SIG-M5 (cell line): ENCODE measurements at regions not wholly inside any gene's neighbourhood (a gene's known extent, or its start where the extent isn't known, plus 50 kb on each side); places are given as distances from the start of the nearest gene placed in this dataset.
"Not testable (repeated sequence)": the region's sequence is repeated elsewhere in the genome, so short reads cannot be mapped to it uniquely, and the experiment has no call there.

Source experiments
- DNase-seq: peaks from one replicate; lab custom pipeline; 2025; lab: John Stamatoyannopoulos, UW

DNA sequence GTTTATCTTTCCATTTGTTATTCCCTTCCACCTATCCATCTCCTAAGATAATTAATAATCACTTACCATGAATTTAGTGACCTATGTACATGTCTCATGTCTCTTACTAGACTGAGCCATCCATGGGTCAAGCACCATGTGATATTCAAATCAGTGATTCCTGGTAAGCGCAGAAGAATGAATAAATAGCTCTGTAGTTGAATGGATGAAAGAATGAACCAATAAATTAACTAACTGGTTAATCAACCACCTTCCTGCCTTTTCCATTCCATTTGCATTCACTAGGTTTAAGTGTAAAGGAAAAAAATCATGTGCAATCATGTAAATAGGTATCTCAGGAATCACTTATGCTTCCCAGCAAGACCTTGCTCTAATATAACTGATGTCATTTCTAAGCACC lies 779.5 kb downstream of the NTRK3 start:
- DNase-seq, result no peak

DNA sequence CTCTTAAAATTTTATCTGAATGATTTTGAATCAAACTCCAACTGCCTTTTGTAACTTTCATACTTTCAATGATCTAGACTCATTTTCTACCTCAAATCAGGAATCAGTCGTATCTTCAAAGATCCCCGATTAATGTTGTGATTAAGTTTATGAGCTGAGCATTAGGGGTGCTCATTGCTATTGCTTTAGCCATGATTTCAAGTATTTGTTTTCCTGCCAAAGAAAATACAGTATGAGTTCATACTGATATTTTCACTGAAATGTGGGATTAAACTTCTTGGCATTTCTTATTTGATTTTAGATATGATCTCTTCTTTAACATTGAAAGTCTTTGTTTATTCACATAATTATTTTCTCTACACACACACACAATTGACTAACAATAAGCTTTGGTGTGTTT lies 785.6 kb downstream of the NTRK3 start:
- no peak for DNase-seq

DNA sequence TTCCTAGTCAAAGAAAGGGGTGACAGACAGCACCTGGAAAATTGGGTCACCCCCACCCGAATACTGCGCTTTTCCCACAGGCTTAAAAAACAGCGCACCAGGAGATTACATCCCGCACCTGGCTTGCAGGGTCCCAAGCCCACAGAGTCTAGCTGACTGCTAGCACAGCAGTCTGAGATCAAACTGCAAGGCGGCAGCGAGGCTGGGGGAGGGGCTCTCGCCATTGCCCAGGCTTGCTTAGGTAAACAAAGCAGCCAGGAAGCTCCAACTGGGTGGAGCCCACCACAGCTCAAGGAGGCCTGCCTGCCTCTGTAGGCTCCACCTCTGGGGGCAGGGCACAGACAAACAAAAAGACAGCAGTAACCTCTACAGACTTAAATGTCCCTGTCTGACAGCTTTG lies 792.6 kb downstream of the NTRK3 start:
- not testable (repeated sequence) for DNase-seq

DNA sequence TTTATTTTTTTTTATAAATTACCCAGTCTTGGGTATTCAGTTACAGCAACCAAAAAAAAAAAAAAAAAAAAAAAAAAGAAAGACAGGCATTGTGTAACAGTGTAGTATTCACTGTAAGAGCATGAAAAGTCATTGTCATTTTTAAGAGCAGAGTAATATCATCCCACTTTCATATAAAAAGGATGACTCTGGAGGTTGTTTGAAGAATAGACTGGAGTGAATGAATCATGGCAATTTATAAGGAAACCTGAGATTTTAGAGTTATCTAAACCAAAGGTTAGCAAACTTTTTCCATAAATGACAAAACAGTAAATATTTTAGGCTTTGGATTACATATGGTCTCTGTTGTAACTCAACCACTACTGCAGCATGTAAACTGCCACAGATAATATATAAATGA lies 794.9 kb downstream of the NTRK3 start:
- DNase-seq, result no peak

DNA sequence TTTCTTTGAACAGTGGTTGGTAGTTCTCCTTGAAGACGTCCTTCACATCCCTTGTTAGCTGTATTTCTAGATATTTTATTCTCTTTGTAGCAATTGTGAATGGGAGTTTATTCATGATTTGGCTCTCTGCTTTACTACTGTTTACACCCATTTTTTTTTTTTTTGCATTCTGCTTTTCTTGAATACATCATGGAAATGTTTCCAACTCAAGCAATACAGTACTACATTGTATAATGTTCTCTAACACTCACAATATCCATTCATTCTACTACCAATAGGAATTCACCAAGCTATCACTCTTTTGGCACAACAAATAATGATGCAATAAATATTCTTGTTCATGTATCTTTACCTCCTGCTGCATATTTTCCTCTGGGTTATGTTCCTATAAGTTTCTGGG lies 801.7 kb downstream of the NTRK3 start:
- no peak for DNase-seq

DNA sequence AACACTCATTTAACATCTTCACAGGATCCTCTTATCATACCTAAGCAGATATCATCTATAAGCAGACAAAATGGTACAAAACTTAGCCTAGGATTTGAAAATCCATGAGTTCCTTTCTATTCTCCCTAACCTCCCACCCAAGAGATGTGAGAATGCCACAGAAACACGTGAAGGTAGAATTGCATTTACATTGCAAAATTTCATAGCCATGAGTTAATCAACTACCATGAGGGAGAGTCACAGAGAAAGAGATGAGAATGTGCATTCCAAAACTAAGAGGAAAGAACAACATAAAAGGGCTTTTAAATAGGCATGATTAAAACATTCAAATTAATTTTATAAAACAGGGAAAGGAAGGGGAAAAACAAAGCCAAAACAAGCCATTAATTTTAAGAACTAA lies 806.2 kb downstream of the NTRK3 start:
- DNase-seq, result no peak

DNA sequence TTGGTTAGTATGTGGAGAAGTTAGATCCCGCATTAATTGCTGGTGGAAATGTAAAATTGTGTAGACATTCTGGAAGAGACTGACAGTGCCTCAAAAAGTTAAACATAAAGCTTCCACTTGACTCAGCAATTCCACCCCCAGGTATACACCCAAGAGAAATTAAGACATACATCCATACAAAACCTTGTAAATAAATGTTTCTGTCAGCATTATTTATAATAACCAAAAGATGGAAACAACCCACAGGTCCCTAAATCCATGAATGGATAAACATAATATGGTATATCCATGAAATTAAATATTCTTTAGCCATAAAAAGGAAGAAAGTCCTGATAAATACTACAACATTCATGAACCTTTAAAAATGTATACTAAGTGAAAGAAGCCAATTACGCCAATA lies 817.4 kb downstream of the NTRK3 start:
- DNase-seq, result no peak

DNA sequence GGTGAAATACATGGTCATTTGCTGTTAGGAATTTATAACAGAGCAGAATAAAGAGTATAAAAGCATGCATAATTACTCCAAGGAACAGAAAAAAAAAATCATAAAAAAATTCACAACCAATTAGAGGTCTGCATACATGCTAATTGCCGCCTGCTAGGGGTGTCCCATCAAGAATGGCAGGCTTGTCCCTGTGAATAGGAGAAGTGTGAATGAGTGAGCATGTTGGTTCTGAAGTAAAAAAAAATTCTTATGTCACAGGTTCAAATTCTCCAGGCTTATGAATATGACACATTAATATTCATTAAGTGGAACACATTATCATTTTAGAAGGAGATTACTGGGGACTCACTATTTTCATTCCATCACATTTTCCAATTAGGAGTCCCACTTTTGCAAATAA lies 822.7 kb downstream of the NTRK3 start:
- no peak for DNase-seq

DNA sequence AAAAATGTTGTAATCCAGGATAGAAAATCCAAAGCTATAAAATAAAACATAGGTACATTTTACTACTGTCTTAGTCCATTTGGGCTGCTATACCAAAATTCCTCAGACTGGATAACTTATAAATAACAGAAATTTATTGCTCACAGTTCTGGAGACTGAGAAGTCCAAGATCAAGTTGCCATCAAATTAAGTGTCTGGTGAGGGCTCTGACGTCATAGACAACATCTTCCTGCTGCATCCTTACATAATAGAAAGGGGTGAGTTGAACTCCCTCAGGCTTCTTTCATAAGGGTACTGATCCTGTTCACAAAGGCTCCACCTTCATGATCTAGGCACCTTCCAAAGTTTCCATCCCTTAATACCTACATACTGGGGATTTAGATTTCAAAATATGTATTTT lies 826.8 kb downstream of the NTRK3 start:
- no peak for DNase-seq

DNA sequence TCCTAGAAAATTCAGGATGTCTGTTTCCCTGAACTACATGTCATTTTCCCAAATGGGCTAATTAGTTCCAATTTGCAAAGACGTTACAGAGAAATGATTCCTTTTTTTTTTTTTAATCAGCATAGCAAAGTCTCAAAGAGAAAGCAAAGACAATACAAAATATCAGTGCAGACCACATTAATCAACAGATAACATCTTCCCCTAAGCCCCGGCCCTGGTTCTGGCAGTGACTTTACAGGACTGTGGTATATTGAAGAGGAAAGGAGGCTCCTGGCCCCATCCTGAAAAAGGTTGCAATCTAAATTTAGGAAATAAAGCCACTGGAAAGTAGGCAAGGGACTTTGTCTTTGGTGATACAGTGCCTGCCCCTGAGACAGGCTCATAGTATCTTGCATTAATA lies 836.5 kb downstream of the NTRK3 start:
- DNase-seq, result no peak

DNA sequence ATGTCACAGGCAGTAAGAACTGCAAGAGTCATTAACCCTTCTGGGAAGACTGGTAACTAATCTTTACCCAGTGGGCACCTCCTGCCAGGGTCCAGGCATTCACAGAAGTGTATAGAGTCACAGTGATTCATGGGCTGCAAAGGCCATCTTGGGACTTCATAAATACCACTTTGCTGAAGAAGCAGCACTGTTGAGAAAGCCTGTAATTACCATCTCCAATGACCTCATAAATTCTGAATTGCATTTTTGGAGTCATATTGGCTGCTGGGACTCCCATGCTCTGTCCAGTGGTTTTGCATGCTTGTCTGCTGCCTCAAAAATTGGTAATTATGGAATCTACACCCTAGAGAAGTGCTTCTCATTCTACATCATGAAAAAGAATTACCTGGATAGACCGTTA lies 837.2 kb downstream of the NTRK3 start:
- DNase-seq, result no peak

DNA sequence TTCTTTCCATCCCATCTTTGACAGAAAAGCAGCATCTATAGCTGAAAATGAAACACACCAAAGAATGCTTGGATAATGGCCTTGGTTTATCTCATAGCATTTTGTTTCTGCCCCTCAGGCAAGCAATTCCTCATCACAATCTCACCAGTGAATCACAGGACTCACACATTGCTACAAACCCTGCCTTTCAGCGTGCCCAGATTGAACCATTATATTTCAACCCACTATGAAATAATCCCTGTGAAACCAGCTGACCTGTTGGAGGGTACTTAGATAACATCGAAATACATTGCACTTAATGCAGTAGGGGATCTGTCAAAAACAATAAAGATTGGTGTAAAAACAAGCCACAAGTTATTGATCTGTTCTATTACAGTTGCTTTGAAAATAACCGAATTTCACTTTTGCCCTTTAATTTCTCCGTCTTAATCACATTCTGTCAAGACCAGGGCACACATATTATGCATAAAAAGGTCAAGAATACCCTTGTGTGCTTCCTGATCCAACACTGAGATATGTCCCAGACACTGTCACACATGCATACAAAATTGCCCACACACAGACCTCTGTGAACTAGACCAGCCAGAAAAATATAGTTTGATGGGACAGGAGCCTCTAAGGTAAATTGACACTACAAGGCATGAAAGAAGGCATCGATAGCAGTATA lies 839.8 kb downstream of the NTRK3 start:
- DNase-seq, result no peak

DNA sequence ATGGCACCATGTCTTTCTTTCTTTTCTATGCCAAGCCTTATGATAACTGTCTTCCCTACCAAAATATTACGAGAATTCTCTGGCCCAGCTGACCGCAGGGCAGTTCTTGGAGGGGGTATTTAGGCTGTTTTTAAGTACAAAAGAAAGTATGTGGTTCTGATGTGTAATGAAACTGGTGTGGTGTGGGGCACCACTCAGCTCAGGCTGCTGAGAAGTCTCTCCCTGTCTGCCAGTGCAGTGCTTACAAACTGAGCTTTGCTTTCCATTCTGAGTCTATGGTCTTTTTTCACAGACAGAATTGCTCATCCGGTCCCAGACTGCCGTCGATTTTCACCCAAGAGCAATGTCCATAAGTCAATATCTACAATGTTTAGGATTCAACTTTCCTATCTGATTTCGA lies 847.6 kb downstream of the NTRK3 start:
- DNase-seq, result no peak

DNA sequence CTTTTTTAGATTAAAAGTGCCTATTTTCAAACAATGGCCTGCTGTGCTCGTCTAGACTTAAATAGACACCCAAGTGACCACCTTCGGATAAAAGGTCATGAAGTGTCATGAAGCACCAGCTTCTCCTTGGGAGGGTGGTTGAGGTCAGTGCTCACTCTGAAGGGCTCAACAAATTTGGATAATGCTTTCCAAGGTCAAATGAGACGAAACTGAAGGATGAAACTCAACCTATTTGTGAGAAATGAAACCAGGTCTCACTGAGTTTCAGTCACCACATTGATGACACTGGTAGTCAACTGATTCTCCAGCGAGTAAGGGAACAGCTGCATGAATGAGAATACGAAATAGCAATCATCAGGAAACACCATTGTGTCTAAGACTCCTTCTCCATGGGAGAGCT lies 852.6 kb downstream of the NTRK3 start:
- no peak for DNase-seq

DNA sequence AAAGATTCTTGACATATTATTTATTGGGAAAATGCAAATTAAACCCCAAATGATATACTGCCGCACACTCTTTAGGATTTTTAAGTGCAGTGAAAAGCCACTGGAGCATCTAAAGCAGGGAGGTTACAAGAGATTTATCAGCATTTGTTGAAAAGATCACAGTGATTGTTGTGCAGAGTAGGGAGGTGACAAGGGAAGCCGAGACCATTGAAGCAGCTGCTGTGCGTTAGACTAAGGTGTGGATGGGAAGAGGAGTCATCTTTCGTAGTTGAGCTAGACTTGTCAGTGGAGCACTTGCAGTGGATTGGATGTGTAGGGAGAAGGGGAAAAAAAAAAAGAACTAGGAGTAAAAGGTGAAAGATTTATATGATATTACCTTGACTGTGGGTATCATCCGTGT lies 854.6 kb downstream of the NTRK3 start:
- DNase-seq, result no peak

DNA sequence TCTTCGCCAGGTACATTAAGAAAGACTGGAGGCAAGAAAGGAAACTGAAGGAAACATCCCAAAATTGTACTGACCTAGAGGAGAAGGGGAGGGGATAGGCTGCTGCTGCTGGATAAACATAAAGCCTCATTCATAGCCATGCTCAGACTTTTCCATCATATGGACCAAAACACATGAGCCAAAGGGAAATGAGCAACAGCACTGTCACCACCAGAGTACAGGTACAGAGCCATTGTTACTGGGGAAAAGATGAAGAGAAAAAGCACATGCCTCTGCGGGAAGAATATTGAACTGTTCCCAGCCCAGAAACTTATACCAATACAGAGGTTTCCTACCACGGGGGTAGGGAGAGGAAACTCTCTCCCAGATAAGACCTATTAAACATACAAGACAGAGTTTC lies 861.9 kb downstream of the NTRK3 start:
- DNase-seq, result no peak

DNA sequence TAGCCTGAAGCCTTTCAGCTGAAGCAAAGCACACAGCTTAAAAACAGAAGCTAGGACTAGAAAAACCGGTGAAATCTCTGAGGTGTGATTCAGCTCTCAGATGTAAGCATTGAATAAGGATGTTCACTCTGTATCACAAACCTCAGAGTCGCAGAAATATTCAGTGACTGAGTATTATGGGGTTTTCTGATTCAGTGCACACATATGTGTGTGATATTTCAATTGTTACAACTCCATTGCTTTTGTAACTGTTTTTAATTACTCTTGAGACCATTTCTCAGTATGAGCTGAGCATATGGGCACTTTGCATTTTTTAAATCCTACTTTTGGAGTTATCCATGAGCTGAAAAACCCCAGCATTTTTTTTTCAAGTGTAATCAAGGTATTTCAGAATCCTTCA lies 868.8 kb downstream of the NTRK3 start:
- no peak for DNase-seq

DNA sequence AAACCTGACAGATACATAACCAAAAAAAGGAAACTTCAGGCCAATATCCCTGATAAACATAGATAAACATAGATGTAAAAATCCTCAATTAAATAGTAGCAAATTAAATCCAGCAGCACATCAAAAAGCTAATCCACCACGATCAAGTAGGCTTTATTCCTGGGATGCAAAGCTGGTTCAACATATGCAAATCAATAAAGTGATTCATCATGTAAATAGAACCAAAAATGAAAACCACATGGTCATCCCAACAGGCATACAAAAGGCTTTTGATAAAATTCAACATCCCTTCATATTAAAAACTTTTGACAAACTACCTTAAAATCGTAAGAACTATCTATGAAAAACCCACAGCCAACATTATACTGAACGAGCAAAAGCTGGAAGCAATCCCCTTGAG lies 882.2 kb downstream of the NTRK3 start:
- DNase-seq, result no peak

DNA sequence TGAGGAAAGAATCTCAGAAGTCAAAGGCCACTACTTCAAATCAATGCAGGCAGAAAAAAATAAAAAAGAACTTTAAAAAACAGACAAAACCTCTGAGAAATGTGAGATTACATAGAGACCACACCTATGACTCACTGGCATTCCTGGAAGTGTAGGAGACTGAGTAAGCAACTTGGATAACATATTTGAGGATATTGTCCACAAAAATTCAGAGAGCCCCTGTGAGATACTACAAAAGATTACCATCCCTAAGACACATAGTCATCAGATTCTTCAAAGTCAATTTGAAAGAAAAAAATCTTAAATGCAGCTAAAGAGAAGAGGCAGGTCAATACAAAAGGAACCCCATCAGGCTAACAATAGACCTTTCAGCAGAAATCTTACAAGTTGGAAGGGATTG lies 887.3 kb downstream of the NTRK3 start:
- no peak for DNase-seq

DNA sequence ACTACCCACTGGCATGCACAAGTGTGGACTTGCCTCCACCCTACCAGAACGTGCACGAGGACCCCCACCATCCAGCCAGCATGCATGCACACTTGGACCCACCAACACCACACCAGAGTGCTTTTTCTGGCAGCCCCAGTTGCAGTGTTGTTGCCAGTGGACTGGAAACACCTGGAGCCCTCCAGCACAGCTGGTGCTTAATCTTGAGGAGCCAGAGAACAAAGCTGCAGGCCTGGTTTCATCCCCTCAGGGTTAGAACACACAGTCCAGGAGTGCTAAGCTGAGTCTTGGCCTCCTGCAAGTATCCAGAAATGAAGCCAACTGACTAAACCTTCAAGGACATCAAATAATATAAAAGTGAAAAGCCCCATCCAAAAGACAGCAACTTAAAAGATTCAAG lies 888.0 kb downstream of the NTRK3 start:
- no peak for DNase-seq

DNA sequence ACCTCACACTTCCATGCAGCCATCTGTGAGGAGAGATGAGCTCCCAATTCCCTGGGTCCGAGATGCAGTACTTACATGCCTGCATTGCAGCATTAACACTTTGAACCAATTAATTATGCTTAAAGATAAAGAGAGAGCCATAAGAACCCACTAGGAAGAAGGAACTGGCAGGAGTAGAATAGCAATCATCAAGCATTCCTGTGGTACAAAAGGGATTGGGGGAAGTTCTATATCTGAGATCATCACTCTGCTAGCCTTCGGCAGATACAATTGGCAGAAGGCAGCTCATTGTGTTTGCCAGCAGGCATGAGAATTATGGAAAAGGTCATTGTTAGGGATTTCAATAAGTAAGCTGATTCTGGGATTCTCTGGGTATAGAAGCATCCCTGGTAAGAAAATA lies 891.4 kb downstream of the NTRK3 start:
- no peak for DNase-seq

DNA sequence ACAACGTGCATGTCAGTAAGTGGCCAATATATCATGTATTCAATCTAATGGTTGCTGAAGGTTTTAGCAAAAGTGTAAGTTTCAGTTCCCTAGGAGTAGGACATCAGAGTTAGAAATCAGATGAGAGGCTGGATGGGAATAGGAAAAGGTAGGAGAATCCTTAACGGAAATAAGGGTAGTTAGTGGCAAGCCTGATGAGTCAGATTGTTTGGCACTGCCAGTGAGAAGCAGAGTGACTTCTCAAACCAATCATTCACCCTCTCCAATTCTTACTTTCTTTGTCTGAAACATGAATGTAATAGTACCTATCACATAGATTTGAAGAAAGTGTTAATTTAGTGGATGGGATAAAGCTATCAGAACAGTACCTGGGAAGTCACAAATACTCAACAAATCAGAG lies 894.0 kb downstream of the NTRK3 start:
- no peak for DNase-seq

DNA sequence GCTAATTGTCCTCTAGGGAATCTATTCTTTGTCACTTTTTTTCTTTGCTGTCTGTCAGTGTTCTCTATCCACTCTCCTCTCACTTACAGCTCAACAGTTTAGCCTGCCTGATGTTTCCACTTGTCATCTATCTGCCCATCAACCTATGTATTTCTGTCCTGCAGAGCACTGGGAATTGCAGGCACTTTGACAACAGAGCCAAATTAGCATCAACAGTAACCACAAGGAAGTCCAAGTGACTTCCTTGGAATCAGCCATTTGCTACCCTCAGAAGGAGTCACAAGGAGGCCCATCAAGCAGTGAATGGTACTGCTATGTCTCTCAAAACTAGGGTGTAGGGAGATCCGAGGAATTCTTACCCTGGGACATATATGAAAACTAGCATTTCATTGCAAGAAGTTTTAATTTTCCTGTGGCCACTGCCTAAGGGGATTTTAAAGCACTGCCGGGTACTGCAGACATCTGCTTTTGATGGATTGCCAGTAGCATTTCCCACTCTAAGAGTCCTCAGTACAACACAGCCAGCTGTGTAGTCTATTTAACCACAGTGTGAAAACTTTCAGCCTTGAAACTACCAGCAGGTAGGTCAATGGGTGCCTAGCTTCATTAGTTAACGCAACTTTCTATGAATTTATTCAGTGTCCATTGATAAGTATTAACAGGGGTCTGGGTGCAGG lies 898.8 kb downstream of the NTRK3 start:
- no peak for DNase-seq

DNA sequence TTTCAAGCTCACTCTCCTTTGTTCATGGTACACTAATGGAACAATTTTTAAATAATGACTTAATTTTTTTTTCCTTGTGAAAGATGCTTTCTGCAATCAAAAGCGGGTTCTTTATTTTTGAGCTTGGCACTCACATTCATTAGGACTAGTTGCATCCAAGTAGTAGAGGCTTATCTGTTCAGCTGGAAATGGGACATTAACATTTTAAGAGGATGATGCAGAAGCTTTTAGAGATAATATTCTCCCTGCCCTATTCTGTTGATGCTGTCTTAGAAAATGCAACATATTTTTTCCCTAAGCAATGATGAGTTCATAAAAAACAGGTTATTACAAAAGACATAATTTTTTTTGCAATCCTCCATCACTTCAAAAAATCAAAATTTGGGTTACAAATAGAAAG lies 900.6 kb downstream of the NTRK3 start:
- DNase-seq, result no peak
